Tibial artery (tissue), 4 donors: ENCODE measurements at regions not wholly inside any gene's neighbourhood (a gene's known extent, or its start where the extent isn't known, plus 50 kb on each side); places are given as distances from the start of the nearest gene placed in this dataset.

Experiments used
- DNase-seq, 2 donors: peaks; one replicate each; pipeline ENCODE4 v3.0.0-alpha.2; 2019
- H3K27ac ChIP-seq, 2 donors: fragments of 200-600 bp; sonication (generic) in 1 of 2; 1 replicate in 1 of 2; 2 replicates in 1 of 2; pipeline ENCODE4 v1.5.1; 2018 to 2019; ENCODE audit warnings: mild to moderate bottlenecking in 1 of 2
- H3K27me3 ChIP-seq, 2 donors: fragments of 200-600 bp; sonication (generic) in 1 of 2; one replicate each; pipeline versions ENCODE4 v1.5.1 to v1.6.0; 2016 to 2019
- H3K36me3 ChIP-seq, 3 donors: fragments of 200-600 bp; sonication (generic) in 2 of 3; one replicate each; pipeline ENCODE4 v1.5.1; 2016 to 2019; ENCODE audit warnings: mild to moderate bottlenecking in 2 of 3
- H3K4me1 ChIP-seq, 4 donors: fragments of 200-600 bp; sonication (generic) in 2 of 4; 1 replicate in 3 of 4; 2 replicates in 1 of 4; pipeline ENCODE4 v1.5.1; 2016 to 2019
- H3K4me3 ChIP-seq, 2 donors: fragments of 200-600 bp; sonication (generic) in 1 of 2; 1 replicate in 1 of 2; 2 replicates in 1 of 2; pipeline ENCODE4 v1.5.1; 2018 to 2019; ENCODE audit warnings: mild to moderate bottlenecking in 2 of 2
- H3K9me3 ChIP-seq, 3 donors: fragments of 200-600 bp; sonication (generic) in 1 of 3; one replicate each; pipeline ENCODE4 v1.5.1; 2016 to 2019
- CTCF ChIP-seq, 2 experiments: fragments of 200-600 bp in 1 of 2; fragments of 450-650 bp in 1 of 2; IDR thresholded peaks; one replicate each; pipeline ENCODE4 v1.5.1; 2017 to 2019; ENCODE audit warnings: antibody characterized with exemption in 2 of 2, mild to moderate bottlenecking in 1 of 2, moderate library complexity in 1 of 2
- intact Hi-C: fragments of 100-400 bp; cut with DNase I; formaldehyde crosslinking; loops from one replicate; pipeline ENCODE4 v1.15.0; 2023; ENCODE audit warnings: low total_unique reads

- intact Hi-C loops, result no loop called here
- no peak overlapping the region for H3K4me3 ChIP-seq
- no peaks in the 10 kb centered on the region for H3K36me3 ChIP-seq
- no peak for TF ChIP-seq CTCF (IDR thresholded peaks at IDR 0.05)
- DNase-seq, result no peak
- no peaks in the 10 kb centered on the region for H3K9me3 ChIP-seq
- H3K27me3 ChIP-seq, result peaks cover 0 to 5% of the 10 kb centered on the region in 2 donors
- no peak overlapping the region for H3K27ac ChIP-seq
- no peaks in the 10 kb centered on the region for H3K4me1 ChIP-seq
Observed at GRCh38 chr3:193767353-193768069, 174.5 kb downstream of the OPA1 start.

- Histone ChIP-seq H3K4me1 (no peaks in the 10 kb centered on the region), H3K9me3 (no peaks in the 10 kb centered on the region), H3K27me3 (peaks cover 0 to 10% of the 10 kb centered on the region in 2 donors), H3K27ac (no peak overlapping the region), H3K4me3 (no peak overlapping the region), H3K36me3 (no peaks in the 10 kb centered on the region)
- peak in 1 of 2 donors; percentile 50 for DNase-seq
- no peak for TF ChIP-seq CTCF (IDR thresholded peaks at IDR 0.05)
- intact Hi-C loops, result no loop called here
Observed at GRCh38 chr3:193768070-193768394, 175.0 kb downstream of the OPA1 start.

- H3K9me3 ChIP-seq, result no peaks in the 10 kb centered on the region
- H3K36me3 ChIP-seq, result no peaks in the 10 kb centered on the region
- H3K27ac ChIP-seq, result no peak overlapping the region
- DNase-seq, result no peak
- H3K27me3 ChIP-seq, result peaks cover 0 to 18% of the 10 kb centered on the region in 2 donors
- H3K4me1 ChIP-seq, result no peaks in the 10 kb centered on the region
- intact Hi-C loops, result no loop called here
- no peak overlapping the region for H3K4me3 ChIP-seq
- TF ChIP-seq CTCF (IDR thresholded peaks at IDR 0.05), result no peak
Observed at GRCh38 chr3:193769437-193769836, 176.4 kb downstream of the OPA1 start.

GRCh38 chr3:193771011-193771652, 178.1 kb downstream of the OPA1 start:
- no peaks in the 10 kb centered on the region for H3K36me3 ChIP-seq
- intact Hi-C loops, result no loop called here
- TF ChIP-seq CTCF (IDR thresholded peaks at IDR 0.05), result no peak
- H3K4me3 ChIP-seq, result no peak overlapping the region
- H3K9me3 ChIP-seq, result no peaks in the 10 kb centered on the region
- no peaks in the 10 kb centered on the region for H3K4me1 ChIP-seq
- peaks cover 0 to 33% of the 10 kb centered on the region in 2 donors for H3K27me3 ChIP-seq
- H3K27ac ChIP-seq, result no peak overlapping the region
- DNase-seq, result no peak

GRCh38 chr3:193771653-193772421, 178.8 kb downstream of the OPA1 start:
- intact Hi-C loops, result no loop called here
- peaks cover 0 to 38% of the 10 kb centered on the region in 2 donors for H3K27me3 ChIP-seq
- no peak for DNase-seq

More at GRCh38 chr3:193771653-193772421, 178.8 kb downstream of the OPA1 start:
- no peaks in the 10 kb centered on the region for H3K9me3 ChIP-seq
- no peak for TF ChIP-seq CTCF (IDR thresholded peaks at IDR 0.05)
- H3K4me1 ChIP-seq, result no peaks in the 10 kb centered on the region
- H3K27ac ChIP-seq, result no peak overlapping the region
- H3K36me3 ChIP-seq, result no peaks in the 10 kb centered on the region
- no peak overlapping the region for H3K4me3 ChIP-seq
